MG63 (cell line): ENCODE measurements at regions not wholly inside any gene's neighbourhood (a gene's known extent, or its start where the extent isn't known, plus 50 kb on each side); places are given as distances from the start of the nearest gene placed in this dataset.
"Not testable (repeated sequence)": the region's sequence is repeated elsewhere in the genome, so short reads cannot be mapped to it uniquely, and the experiment has no call there.

Experiments
- DNase-seq: peaks from one replicate; pipeline ENCODE4 v3.0.0-alpha.2; 2020
- H3K27me3 ChIP-seq: fragments of 250-450 bp; sonication (Bioruptor Pico); 2 replicates; pipeline ENCODE4 v1.5.1; 2020; ENCODE audit warnings: mild to moderate bottlenecking, moderate library complexity
- H3K36me3 ChIP-seq: fragments of 250-450 bp; sonication (Bioruptor Pico); 2 replicates; pipeline ENCODE4 v1.5.1; 2020; ENCODE audit warnings: mild to moderate bottlenecking, moderate library complexity
- H3K4me3 ChIP-seq: fragments of 250-450 bp; sonication (Bioruptor Pico); 2 replicates; pipeline ENCODE4 v1.5.1; 2020; ENCODE audit warnings: mild to moderate bottlenecking, moderate library complexity
- H3K9me3 ChIP-seq: fragments of 250-450 bp; sonication (Bioruptor Pico); 2 replicates; pipeline ENCODE4 v1.5.1; 2020; ENCODE audit warnings: mild to moderate bottlenecking, moderate library complexity

DNA sequence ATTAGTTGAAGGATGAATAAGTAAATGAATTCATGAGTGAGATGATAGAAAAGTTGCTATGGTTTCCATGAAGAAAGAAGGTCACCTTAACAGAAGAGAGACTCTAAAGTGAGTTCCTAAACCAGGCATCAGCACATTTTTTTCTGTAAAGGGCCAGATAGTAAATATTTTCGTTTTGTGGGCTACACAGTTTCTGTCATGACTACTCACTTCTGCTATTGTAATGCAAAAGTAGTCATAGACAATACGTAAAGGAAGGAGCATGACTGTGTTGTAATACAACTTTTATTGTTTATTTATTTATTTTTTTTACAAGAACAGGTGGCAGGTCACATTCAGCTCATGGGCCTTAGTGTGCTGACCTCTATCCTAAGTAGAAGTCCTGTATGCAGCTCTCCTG, 426.1 kb upstream of the DYNLRB2 start:
- Histone ChIP-seq H3K27me3 (no peaks in the 10 kb centered on the region), H3K4me3 (no peak overlapping the region), H3K36me3 (no peaks in the 10 kb centered on the region), H3K9me3 (no peaks in the 10 kb centered on the region)
- DNase-seq, result no peak

DNA sequence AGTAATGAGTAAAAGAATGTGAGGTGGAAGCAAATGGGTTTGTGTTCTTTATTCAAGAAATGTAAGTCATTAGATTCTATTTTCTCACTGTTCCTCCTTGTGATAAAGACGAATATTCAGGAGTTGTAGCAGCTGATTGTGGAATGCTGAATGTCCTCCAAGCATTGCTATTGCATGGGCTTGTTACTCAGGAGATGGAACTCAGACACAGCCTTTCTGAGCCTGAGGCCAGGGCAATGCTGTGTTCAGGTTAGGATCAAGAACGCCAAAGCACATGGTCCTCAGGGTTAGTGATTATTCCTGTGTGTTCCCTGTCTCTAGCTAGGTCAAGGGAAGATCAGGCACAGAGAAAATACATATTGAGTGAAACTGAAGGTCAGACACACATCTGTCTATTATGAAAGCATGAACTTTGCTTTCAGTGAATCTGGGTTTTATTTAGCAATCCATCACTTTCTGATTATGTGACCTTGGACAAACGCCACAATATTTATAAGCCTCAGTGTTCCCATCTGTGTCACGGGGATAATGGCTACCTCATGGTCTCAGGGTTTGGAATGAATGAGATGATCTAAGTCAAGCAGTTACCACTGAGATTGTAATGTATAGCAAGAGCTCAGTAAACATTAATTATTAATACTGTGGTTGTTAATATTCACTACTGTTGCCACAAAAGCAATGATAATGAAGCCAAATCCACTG, 426.8 kb upstream of the DYNLRB2 start:
- Histone ChIP-seq H3K27me3 (no peaks in the 10 kb centered on the region), H3K4me3 (no peak overlapping the region), H3K9me3 (no peaks in the 10 kb centered on the region), H3K36me3 (no peaks in the 10 kb centered on the region)
- DNase-seq, result no peak

DNA sequence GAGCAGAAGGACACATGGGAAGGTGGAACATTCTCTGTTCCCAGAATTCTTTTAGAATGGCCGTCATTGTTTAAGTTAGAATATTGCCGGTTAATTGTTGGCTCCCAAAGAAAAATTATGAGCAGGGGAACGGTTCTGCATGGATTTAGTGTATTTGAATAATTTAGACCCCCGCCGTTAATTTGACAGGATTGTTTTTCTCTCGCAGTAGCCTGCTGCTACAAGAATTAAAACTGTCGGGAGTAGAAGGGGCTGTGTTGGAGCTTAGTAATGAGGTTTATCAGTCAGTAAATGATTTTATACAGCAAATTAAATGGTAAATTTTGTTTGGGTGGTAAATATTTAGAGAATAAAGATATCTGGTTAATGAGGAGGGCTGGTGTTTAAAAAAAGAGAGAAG, 431.2 kb upstream of the DYNLRB2 start:
- Histone ChIP-seq H3K27me3 (no peaks in the 10 kb centered on the region), H3K9me3 (no peaks in the 10 kb centered on the region), H3K4me3 (no peak overlapping the region), H3K36me3 (no peaks in the 10 kb centered on the region)
- DNase-seq, result no peak

DNA sequence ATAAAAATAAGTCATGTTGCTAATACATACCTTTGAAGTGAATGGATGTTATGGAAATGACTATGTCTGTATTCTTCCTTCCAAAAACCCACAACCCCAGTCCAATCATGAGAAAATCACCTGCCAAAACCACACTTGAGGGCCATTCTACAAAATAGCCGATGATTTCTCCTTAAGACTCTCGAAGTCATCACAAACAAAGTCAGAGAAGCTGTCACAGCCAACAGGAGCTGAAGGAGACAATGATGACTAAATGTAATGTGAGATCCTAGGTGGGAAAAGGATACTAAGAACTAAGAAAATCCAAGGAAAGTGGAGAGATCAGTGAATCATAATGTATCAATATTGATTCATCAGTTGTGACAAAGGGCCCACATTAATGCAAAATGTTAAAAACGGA, 432.9 kb upstream of the DYNLRB2 start:
- no peak overlapping the region for H3K4me3 ChIP-seq
- H3K27me3 ChIP-seq, result no peaks in the 10 kb centered on the region
- no peaks in the 10 kb centered on the region for H3K36me3 ChIP-seq
- peak; percentile 5 for DNase-seq
- no peaks in the 10 kb centered on the region for H3K9me3 ChIP-seq

DNA sequence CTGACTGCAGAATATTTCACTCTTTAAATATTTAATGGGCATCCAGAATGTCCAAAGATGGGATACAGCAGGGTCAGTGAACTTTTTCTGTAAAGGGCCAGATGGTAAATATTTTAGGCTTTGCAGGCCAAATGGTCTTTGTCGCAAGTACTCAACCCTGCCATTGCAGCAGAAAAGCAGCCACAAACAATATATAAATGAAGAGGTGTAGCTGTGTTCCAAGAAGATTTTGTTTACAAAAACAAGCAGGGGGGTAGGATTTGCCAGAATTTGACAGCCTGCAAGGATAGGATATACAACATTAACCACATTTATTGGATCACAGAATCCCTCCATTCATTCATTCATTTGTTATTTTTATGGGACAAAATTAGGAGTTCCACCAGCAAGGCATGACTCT, 435.0 kb upstream of the DYNLRB2 start:
- H3K4me3 ChIP-seq, result no peak overlapping the region
- H3K36me3 ChIP-seq, result no peaks in the 10 kb centered on the region
- no peak for DNase-seq
- H3K9me3 ChIP-seq, result no peaks in the 10 kb centered on the region
- H3K27me3 ChIP-seq, result no peaks in the 10 kb centered on the region

DNA sequence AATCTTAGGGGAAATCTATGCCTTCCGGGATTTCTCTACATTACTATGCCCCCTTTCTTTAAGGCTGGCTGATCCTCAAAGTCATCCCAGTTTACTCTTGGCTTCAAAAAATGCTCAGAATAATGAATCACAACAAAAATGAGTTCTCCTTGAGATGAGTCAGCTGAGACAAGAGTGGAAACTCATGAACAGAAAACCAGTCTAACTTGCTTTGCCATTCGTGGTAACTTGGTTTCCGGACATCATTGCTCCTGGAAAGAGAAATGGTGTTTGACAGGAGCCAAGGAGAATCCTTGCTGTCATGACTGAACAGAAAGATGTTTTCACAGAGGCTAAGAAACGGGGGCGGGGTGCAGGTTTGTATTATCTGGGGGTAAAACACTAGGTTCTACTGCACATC, 435.6 kb upstream of the DYNLRB2 start:
- H3K27me3 ChIP-seq, result no peaks in the 10 kb centered on the region
- H3K9me3 ChIP-seq, result no peaks in the 10 kb centered on the region
- H3K36me3 ChIP-seq, result no peaks in the 10 kb centered on the region
- H3K4me3 ChIP-seq, result no peak overlapping the region
- no peak for DNase-seq

DNA sequence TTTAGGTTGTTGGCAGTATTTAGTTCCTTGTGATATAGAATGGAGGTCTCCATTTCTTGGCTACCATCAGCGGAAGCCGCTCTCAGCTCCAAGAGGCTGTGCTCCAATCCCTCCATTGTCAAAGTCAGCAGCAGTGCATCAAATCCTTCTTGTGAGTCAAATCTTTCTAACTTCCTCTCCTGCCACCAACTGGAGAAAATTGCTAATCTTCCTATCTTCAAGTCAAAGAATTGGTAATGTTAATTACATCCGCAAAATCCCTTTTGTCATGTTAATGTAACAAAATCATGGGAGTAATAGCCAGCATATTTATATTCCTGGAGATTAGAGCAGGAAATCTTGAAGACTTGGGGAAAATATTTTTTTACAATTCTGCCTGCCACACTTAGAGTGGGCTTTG, 436.4 kb upstream of the DYNLRB2 start:
- H3K9me3 ChIP-seq, result no peaks in the 10 kb centered on the region
- H3K4me3 ChIP-seq, result no peak overlapping the region
- DNase-seq, result no peak
- H3K36me3 ChIP-seq, result no peaks in the 10 kb centered on the region
- no peaks in the 10 kb centered on the region for H3K27me3 ChIP-seq

DNA sequence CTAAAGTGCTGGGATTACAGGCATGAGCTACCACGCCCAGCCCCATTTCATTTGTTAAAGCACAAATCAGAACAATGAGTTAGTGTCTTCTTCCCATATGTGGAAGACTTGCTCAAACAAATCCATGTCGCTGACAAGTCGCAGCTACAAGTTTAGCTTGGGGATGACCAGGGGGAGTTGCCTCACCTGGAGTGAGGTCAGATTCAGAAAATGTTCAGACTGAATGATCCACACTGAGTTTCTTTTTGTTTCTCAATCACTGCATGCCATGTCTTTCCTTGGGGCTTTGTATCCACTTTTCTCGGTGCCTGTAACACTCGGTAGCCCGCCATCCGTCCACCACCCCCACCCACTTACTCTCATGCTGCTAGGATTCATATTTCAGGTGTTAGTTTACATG, 437.3 kb upstream of the DYNLRB2 start:
- Histone ChIP-seq H3K36me3 (no peaks in the 10 kb centered on the region), H3K9me3 (no peaks in the 10 kb centered on the region), H3K4me3 (no peak overlapping the region), H3K27me3 (no peaks in the 10 kb centered on the region)
- no peak for DNase-seq

DNA sequence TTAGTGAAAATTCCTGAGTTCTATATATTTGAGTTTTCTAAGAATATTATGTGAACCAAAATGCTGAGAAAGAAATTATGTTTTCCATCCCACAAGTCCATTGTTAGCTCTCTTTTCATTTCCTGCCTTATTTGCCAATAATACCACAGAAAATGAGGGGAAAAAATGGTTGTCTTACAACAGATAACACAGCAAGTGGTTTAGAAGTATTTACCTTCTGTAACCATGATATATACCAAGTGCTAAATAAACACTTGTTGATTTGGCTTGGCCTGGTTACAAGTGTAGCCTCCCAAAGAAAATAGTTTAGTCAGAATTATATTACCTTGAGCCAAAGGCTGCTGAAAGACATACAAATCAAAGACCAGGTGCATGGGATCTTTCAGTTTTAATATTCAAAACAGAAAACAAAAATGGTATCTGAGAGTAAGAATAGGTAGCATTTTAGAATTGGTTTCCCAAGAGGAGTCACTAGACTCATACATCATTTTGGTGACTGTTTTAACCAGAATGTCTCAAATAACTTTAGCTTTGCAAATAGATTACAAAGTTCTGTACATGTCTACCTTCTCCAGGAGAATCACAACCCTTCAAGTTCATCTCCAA, 439.8 kb upstream of the DYNLRB2 start:
- H3K27me3 ChIP-seq, result no peaks in the 10 kb centered on the region
- no peak overlapping the region for H3K4me3 ChIP-seq
- no peaks in the 10 kb centered on the region for H3K36me3 ChIP-seq
- no peak for DNase-seq
- no peaks in the 10 kb centered on the region for H3K9me3 ChIP-seq

DNA sequence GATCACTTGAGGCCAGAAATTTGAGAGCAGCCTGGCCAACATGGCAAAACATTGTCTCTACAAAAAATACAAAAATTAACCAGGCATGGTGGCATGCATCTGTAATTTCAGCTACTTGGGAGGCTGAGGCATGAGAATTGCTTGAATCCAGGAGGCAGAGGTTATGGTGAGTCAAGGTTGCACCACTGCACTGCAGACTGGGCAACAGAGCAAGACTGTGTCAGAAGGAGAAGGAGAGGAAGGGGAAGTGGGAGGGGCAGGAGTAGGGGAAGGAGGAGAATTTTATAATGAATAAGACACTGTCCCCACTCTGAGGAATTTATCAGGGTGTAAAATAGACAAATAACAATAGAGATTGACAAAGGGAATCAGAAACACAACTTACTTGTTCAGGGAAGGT, 440.6 kb upstream of the DYNLRB2 start:
- no peaks in the 10 kb centered on the region for H3K9me3 ChIP-seq
- no peaks in the 10 kb centered on the region for H3K36me3 ChIP-seq
- H3K27me3 ChIP-seq, result no peaks in the 10 kb centered on the region
- DNase-seq, result no peak
- H3K4me3 ChIP-seq, result no peak overlapping the region

DNA sequence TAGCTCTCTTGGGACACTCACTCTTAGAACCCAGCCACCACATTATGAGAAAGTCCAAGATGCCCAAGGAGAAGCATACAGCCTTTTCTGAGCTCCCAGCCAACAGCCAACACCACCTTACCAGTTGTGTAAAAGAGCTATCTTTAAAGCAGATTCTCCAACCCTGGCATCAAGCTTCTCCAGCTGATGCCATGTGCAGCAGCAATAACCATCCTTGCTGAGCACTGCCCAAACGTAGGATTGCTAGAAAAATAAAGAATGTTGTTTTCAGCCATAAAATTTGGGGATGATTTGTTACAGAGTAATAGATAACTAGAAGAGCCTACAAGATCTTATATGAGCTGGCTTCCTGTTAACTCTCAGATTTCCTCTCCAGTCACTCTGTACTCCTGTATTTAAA, 443.7 kb upstream of the DYNLRB2 start:
- H3K27me3 ChIP-seq, result no peaks in the 10 kb centered on the region
- DNase-seq, result no peak
- H3K9me3 ChIP-seq, result no peaks in the 10 kb centered on the region
- no peaks in the 10 kb centered on the region for H3K36me3 ChIP-seq
- no peak overlapping the region for H3K4me3 ChIP-seq

DNA sequence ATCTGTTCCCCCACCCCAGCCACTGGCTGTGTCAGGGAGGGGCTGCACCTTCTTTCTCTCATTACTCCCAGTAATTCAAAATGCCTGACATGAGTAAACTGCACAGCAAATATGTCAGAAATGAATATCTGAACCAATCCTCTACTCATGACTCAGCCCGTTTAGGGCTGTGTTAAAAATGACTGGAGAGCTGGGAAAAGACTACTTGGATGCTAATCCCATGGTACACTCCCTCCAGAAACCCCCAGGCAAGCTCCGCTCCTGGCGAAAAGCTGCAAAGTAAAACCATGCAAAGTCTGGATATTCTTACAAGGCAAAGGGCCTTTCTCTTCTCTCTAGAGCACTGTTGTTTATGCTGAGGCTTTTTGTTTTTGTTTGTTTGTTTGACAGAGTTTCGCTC, 448.1 kb upstream of the DYNLRB2 start:
- no peak for DNase-seq
- Histone ChIP-seq H3K9me3 (no peaks in the 10 kb centered on the region), H3K27me3 (no peaks in the 10 kb centered on the region), H3K4me3 (no peak overlapping the region), H3K36me3 (no peaks in the 10 kb centered on the region)

DNA sequence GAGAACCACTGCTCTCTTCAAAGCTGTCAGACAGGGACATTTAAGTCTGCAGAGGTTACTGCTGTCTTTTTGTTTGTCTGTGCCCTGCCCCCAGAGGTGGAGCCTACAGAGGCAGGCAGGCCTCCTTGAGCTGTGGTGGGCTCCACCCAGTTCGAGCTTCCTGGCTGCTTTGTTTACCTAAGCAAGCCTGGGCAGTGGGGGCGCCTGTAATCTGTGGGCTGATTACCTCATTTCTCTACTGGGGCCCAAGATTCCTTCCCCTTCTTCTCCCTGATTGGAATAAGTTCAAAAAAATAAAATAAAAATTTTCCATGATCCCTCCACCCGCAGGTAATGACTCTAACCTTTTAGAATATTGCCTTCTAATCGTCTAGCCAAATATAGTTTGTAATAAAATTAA, 449.3 kb upstream of the DYNLRB2 start:
- DNase-seq, H3K27me3 ChIP-seq, H3K4me3 ChIP-seq, H3K36me3 ChIP-seq, H3K9me3 ChIP-seq: not testable (repeated sequence)

DNA sequence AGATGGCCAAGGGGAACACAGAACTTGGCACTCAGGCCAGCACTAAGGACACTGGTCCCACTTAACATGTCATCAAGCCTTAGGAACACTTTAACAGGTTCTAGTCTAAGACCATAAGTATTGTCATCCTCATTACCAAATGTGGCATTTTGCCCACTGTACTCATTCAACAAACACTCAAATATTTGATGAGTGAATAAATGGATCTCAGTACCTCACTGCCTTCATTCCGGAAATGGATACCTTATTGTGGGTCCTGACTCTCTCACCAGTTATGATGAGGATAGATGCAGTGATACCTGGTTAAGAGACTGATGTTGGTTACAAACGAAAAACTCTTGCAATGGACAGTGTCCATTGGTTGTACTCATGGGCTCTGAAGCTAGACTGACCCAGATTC, 455.2 kb upstream of the DYNLRB2 start:
- no peak for DNase-seq
- Histone ChIP-seq H3K36me3 (no peaks in the 10 kb centered on the region), H3K9me3 (no peaks in the 10 kb centered on the region), H3K27me3 (no peaks in the 10 kb centered on the region), H3K4me3 (no peak overlapping the region)

DNA sequence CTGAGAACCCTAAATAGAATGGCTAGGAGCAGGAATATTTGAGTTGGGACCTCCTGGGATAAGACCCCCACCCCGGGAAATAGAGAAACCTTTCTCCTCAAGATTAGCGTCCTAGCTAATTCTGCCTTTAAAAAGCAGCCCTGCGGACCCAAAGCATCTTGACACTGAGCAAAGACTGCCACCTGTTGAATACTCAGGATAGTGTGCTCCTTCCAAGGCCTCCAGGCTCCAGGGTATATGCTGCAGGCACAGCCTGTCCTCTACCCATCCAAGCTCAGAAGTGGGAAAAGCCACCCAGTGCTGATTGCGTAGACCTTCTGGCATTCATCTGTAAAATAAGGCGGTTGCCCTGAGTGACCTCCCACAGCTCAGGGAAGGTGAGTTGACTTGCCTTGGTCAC, 456.2 kb upstream of the DYNLRB2 start:
- Histone ChIP-seq H3K9me3 (no peaks in the 10 kb centered on the region), H3K4me3 (no peak overlapping the region), H3K27me3 (no peaks in the 10 kb centered on the region), H3K36me3 (no peaks in the 10 kb centered on the region)
- no peak for DNase-seq

DNA sequence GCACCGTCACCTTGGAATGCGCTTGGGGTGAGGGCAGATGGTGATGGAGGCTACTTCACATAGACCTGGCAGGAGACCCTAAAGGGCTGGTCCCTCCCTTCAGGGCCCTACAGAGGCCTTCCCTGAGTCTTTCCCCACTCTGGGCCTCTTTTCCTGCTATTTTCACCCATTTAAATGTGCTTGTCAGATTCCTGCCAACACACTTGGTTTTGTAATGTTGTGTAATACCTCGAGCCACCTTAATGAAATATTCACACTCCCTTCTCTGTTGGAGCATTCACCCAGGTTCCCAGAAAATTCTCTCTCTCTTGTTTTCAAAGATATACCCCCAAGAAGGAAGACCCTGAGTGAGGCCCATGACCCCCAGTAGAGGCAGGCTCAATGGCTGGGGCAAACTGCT, 456.6 kb upstream of the DYNLRB2 start:
- Histone ChIP-seq H3K4me3 (no peak overlapping the region), H3K36me3 (no peaks in the 10 kb centered on the region), H3K27me3 (no peaks in the 10 kb centered on the region), H3K9me3 (no peaks in the 10 kb centered on the region)
- no peak for DNase-seq

DNA sequence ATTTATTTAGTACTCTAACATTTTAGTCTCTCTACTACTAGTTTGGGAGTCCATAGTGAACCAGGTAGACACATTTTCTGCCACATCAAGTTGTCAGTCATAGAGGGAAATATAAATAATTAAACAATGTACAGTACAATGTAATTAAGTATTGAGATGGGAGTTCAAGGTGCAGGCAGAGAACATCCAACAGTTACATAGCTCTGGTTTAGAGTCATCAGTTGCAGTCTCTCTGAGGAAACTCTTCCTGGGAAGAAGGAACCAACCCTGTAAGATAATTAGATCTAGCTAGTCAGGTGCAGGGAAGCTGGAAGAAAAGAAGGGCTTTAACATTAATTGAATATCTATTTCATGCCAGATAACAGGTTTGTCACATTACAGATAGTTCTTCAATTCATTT, 457.9 kb upstream of the DYNLRB2 start:
- H3K9me3 ChIP-seq, result no peaks in the 10 kb centered on the region
- no peaks in the 10 kb centered on the region for H3K27me3 ChIP-seq
- no peak overlapping the region for H3K4me3 ChIP-seq
- no peaks in the 10 kb centered on the region for H3K36me3 ChIP-seq
- DNase-seq, result no peak

DNA sequence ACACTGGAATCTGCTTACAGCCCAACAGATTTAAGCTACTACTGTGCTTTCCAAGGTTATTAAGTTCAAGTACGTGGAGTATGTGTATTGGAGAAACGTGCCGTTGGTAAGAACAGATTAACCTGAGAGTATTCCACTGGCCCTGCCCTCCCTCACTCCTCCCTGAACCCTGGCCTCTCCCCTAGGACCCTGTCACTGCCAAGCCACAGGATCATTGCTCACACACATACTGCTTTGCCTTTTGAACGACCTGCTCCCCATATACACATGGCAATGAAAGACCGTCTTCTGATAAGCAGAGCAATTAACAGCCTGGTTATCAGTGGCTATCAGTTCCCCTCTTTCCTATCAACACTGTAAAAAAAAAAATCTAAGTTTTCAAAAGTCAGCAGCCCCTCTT, 458.9 kb upstream of the DYNLRB2 start:
- no peak for DNase-seq
- H3K4me3 ChIP-seq, result no peak overlapping the region
- H3K36me3 ChIP-seq, result no peaks in the 10 kb centered on the region
- no peaks in the 10 kb centered on the region for H3K9me3 ChIP-seq
- no peaks in the 10 kb centered on the region for H3K27me3 ChIP-seq
